Pulmonary artery endothelial cell (primary cell): ENCODE measurements at regions not wholly inside any gene's neighbourhood (a gene's known extent, or its start where the extent isn't known, plus 50 kb on each side); places are given as distances from the start of the nearest gene placed in this dataset.

Source experiments
- DNase-seq: peaks from one replicate; pipeline ENCODE4 v3.0.0-alpha.2; 2011; ENCODE audit warnings: low read depth, low spot score

- no peak for DNase-seq
These were observed 168.4 kb downstream of the RND3 start for GRCh38 chr2:150319085-150319484.

GRCh38 chr2:150312271-150312670, 175.2 kb downstream of the RND3 start:
- DNase-seq = no peak

GRCh38 chr2:150309311-150310080, 178.0 kb downstream of the RND3 start:
- DNase-seq = no peak

GRCh38 chr2:150307258-150307657, 180.2 kb downstream of the RND3 start:
- no peak for DNase-seq

GRCh38 chr2:150303281-150303680, 184.2 kb downstream of the RND3 start:
- no peak for DNase-seq

GRCh38 chr2:150298571-150299305, 188.7 kb downstream of the RND3 start:
- no peak for DNase-seq

GRCh38 chr2:150296770-150297546, 190.5 kb downstream of the RND3 start:
- peak; percentile 82 for DNase-seq

- no peak for DNase-seq
These were observed 191.9 kb downstream of the RND3 start for GRCh38 chr2:150295544-150295943.

GRCh38 chr2:150293771-150294170, 193.7 kb downstream of the RND3 start:
- no peak for DNase-seq

GRCh38 chr2:150292807-150293206, 194.7 kb downstream of the RND3 start:
- no peak for DNase-seq

- no peak for DNase-seq
These were observed 195.3 kb downstream of the RND3 start for GRCh38 chr2:150292192-150292591.

GRCh38 chr2:150286730-150287362, 200.6 kb downstream of the RND3 start:
- DNase-seq = no peak

GRCh38 chr2:150284116-150284515, 203.4 kb downstream of the RND3 start:
- DNase-seq = no peak

- DNase-seq = no peak
These were observed 204.6 kb downstream of the RND3 start for GRCh38 chr2:150282771-150283371.

GRCh38 chr2:150282357-150282756, 205.1 kb downstream of the RND3 start:
- no peak for DNase-seq

GRCh38 chr2:150280231-150280630, 207.2 kb downstream of the RND3 start:
- DNase-seq = peak; percentile 24

- DNase-seq = no peak
These were observed 207.8 kb downstream of the RND3 start for GRCh38 chr2:150279686-150280085.

GRCh38 chr2:150276737-150277136, 210.7 kb downstream of the RND3 start:
- DNase-seq = no peak

GRCh38 chr2:150274108-150274507, 213.4 kb downstream of the RND3 start:
- DNase-seq = no peak

GRCh38 chr2:150271952-150272802, 215.3 kb downstream of the RND3 start:
- no peak for DNase-seq
